C4-2B (cell line): ENCODE measurements at regions not wholly inside any gene's neighbourhood (a gene's known extent, or its start where the extent isn't known, plus 50 kb on each side); places are given as distances from the start of the nearest gene placed in this dataset.

ENCODE experiments used
- ZFX ChIP-seq: fragments of 450-650 bp; IDR thresholded peaks from 2 replicates; pipeline ENCODE4 v1.6.1; 2017
- TF ChIP-seq, protein P1 (sequence below): fragments of 450-650 bp; conservative IDR thresholded peaks from 2 replicates; pipeline ENCODE4 v1.5.1; 2017; ENCODE audit warnings: mild to moderate bottlenecking

DNA sequence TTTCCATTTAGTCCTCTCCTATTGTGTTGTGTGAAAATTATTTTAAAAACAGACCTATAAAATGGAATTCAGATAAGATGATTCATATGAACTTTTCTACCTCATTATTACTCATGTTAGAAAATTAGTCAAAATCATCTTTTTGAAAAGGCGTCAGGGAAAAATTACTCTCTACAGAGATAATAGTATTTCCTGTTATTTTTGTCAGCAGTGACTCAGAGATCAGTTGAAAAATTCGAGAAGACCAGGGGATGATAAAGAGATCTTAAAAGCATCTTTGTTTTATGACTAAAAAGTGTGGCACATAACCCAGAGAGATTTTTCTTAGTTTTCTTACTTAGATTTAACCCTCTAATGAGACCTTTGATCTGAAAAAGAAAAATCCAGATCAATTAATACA lies 157.9 kb upstream of the CARD18 start:
- TF ChIP-seq, protein P1, sequence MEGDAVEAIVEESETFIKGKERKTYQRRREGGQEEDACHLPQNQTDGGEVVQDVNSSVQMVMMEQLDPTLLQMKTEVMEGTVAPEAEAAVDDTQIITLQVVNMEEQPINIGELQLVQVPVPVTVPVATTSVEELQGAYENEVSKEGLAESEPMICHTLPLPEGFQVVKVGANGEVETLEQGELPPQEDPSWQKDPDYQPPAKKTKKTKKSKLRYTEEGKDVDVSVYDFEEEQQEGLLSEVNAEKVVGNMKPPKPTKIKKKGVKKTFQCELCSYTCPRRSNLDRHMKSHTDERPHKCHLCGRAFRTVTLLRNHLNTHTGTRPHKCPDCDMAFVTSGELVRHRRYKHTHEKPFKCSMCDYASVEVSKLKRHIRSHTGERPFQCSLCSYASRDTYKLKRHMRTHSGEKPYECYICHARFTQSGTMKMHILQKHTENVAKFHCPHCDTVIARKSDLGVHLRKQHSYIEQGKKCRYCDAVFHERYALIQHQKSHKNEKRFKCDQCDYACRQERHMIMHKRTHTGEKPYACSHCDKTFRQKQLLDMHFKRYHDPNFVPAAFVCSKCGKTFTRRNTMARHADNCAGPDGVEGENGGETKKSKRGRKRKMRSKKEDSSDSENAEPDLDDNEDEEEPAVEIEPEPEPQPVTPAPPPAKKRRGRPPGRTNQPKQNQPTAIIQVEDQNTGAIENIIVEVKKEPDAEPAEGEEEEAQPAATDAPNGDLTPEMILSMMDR, result no peak
- no peak for TF ChIP-seq ZFX
